Activated CD8-positive, alpha-beta memory T cell treated with anti-CD3 and anti-CD28 coated beads, Interleukin-2, amount 50 U/mL, for 4 hours (primary cell): ENCODE measurements at regions not wholly inside any gene's neighbourhood (a gene's known extent, or its start where the extent isn't known, plus 50 kb on each side); places are given as distances from the start of the nearest gene placed in this dataset.
"Not testable (repeated sequence)": the region's sequence is repeated elsewhere in the genome, so short reads cannot be mapped to it uniquely, and the experiment has no call there.

Experiments used
- DNase-seq: peaks from one replicate; pipeline ENCODE4 v3.0.0-alpha.2; 2020

GRCh38 chr4:190118519-190118918, 54.2 kb downstream of the DBET start:
- DNase-seq: not testable (repeated sequence)

GRCh38 chr4:190119474-190119873, 54.1 kb upstream of the DUX4 start:
- not testable (repeated sequence) for DNase-seq

- not testable (repeated sequence) for DNase-seq
Observed at GRCh38 chr4:190120111-190120514, 53.5 kb upstream of the DUX4 start.

GRCh38 chr4:190120537-190121001, 53.0 kb upstream of the DUX4 start:
- not testable (repeated sequence) for DNase-seq

DNA sequence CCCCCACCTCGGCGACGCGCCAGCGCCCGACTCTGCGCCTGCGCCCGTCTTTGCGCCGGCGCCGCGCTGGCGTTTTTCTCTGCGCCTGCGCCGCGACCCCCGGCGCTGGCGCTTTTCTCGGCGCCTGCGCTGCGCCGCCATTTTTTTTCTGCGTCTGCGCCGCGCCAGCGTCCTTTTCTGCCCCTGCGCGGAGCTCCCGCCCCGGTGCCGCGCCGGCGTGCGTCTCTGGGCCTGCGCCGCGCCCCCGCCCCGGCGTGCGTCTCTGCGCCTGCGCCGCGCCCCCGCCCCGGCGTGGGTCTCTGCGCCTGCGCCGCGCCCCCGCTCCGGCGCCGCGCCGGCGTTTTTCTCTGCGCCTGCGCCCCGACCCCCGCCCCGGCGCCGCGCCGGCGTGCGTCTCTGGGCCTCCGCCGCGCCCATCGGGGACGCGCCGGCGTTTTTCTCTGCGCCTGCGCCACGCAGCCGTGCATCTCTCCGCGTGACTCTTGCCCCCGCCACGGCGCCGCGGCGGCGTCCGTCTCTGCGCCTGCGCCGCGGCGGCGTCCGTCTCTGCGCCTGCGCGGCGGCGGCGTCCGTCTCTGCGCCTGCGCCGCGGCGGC, 52.4 kb upstream of the DUX4 start:
- DNase-seq: peak; percentile 1

- DNase-seq: peak; percentile 3
Observed at GRCh38 chr4:190121759-190122158, 51.8 kb upstream of the DUX4 start.

- DNase-seq: peak; percentile 8
Observed at GRCh38 chr4:190122161-190123142, 51.1 kb upstream of the DUX4 start.
